Left ventricle myocardium inferior (tissue), 1 donor: ENCODE measurements at regions not wholly inside any gene's neighbourhood (a gene's known extent, or its start where the extent isn't known, plus 50 kb on each side); places are given as distances from the start of the nearest gene placed in this dataset.

Experiments
- DNase-seq: peaks from one replicate; pipeline ENCODE4 v3.0.0-alpha.2; 2020
- H3K27ac ChIP-seq: fragments of 200-600 bp; replicated peaks from 2 replicates; pipeline ENCODE4 v1.8.0; 2021
- H3K27me3 ChIP-seq: fragments of 200-600 bp; 2 replicates; pipeline ENCODE4 v1.8.0; 2021; ENCODE audit warnings: low read depth
- H3K36me3 ChIP-seq: fragments of 200-600 bp; 2 replicates; pipeline ENCODE4 v1.8.0; 2021
- H3K4me1 ChIP-seq: fragments of 200-600 bp; 2 replicates; pipeline ENCODE4 v1.8.0; 2021
- H3K4me3 ChIP-seq: fragments of 200-600 bp; 2 replicates; pipeline ENCODE4 v1.8.0; 2021; ENCODE audit warnings: mild to moderate bottlenecking, moderate library complexity
- H3K9me3 ChIP-seq: fragments of 200-600 bp; replicated peaks from 2 replicates; pipeline ENCODE4 v1.8.0; 2021
- CTCF ChIP-seq: fragments of 200-600 bp; IDR thresholded peaks from 2 replicates; pipeline ENCODE4 v1.8.0; 2021; ENCODE audit warnings: antibody characterized with exemption, mild to moderate bottlenecking, borderline replicate concordance
- intact Hi-C: fragments of 100-400 bp; cut with micrococcal nuclease; formaldehyde crosslinking; loops from one replicate; pipeline ENCODE4 v1.11.0; 2022
- donor health status: DM: no; HTN: yes; CAD: no; lungs with severe emphysema.

DNA sequence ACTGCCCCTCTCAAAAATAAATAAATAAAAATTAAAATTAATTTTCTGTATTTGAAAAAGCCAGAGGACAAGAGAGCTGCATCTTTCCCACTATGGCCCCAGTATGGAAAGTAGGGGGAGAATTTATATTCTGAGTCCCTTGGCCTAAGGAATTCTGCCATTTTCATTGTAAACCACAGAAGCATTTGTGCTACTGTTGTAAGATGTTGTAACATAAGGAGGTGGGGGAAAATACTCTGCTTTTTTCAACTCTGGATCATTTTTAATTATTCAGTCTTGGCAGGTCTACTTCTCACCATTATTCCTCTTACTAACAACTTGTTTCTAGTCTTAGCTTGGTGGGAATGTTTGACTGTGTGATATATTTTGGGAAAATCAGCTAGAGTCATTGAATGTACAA is 52.3 kb upstream of the APC start:
- peaks cover 39% of the 10 kb centered on the region for H3K4me1 ChIP-seq
- intact Hi-C loops, result no loop called here
- no peaks in the 10 kb centered on the region for H3K27me3 ChIP-seq
- H3K27ac ChIP-seq, result peak overlapping the region; percentile 79
- DNase-seq, result no peak
- no peak for TF ChIP-seq CTCF
- H3K9me3 ChIP-seq, result no peaks in the 10 kb centered on the region
- no peaks in the 10 kb centered on the region for H3K36me3 ChIP-seq
- no peak overlapping the region for H3K4me3 ChIP-seq

DNA sequence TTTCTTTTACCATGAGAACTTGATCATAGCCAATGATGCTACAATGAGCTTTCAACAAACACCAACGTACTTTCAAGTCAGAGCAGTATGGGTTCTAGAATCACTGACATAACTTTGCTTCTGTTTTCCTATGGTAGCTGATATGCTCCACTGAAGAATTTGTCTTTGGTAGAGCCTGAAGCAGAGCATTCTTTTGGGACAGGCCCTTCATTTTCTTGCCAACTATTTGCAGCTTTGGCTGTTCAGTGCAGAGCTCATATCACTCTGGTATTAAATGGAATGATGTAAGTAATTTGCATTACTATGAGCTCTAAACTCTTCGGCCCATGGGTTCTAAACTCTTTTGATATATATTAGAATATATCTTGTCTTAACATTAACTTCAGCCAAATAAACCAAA is 51.8 kb upstream of the APC start:
- H3K27me3 ChIP-seq, result no peaks in the 10 kb centered on the region
- H3K36me3 ChIP-seq, result no peaks in the 10 kb centered on the region
- no peak overlapping the region for H3K4me3 ChIP-seq
- TF ChIP-seq CTCF, result no peak
- DNase-seq, result no peak
- H3K9me3 ChIP-seq, result no peaks in the 10 kb centered on the region
- intact Hi-C loops, result no loop called here
- peak overlapping the region; percentile 79 for H3K27ac ChIP-seq
- peaks cover 39% of the 10 kb centered on the region for H3K4me1 ChIP-seq

DNA sequence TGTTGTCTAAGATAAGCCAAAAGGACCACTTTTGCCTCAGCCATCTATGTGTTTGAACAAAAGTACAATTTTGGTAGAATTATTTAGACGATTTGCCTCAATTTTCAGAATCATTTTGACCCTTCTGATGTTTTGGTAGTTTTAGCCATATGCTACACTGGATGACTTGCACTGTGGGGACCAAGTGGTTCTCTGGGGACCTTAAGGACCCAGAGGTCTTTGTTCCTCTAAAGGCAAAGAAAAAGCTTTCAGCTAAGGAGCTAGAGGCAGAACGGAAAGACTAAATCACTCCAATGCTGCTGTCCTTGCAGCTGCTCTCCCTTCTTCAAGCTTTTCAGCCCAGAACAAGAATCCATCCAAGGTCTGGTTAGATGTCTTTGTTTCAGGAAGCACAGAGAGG is 51.0 kb upstream of the APC start:
- intact Hi-C loops, result no loop called here

DNA sequence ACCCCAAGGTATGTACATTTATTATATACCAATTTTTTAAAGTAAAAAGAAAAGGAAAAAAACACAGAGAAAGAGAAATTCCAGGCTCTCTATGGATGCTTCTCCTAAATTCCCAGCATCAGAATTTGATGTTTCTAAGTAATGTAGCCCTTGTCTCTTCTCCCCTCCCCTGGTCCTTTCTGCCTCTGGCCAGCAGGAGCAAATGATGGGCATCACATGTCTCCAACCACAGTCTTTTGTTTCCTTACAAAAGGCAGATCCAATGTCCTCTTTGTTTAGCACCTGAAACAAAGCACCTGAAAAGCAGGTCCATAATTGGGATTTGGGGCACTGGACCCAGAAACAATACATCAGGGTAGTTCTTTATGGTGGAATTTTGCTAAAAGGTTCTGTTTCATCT is 50.4 kb upstream of the APC start:
- TF ChIP-seq CTCF, result no peak

More for the DNA sequence above, 51.0 kb upstream of the APC start:
- Histone ChIP-seq H3K27me3 (no peaks in the 10 kb centered on the region), H3K27ac (no peak overlapping the region), H3K9me3 (no peaks in the 10 kb centered on the region), H3K4me3 (no peak overlapping the region), H3K4me1 (peaks cover 33% of the 10 kb centered on the region), H3K36me3 (no peaks in the 10 kb centered on the region)
- DNase-seq, result no peak
- TF ChIP-seq CTCF, result no peak

More for the DNA sequence above, 50.4 kb upstream of the APC start:
- Histone ChIP-seq H3K9me3 (no peaks in the 10 kb centered on the region), H3K27me3 (no peaks in the 10 kb centered on the region), H3K4me3 (no peak overlapping the region), H3K27ac (no peak overlapping the region), H3K36me3 (no peaks in the 10 kb centered on the region), H3K4me1 (peaks cover 32% of the 10 kb centered on the region)
- DNase-seq, result no peak
- intact Hi-C loops, result no loop called here
